ENCODE measurements at regions not wholly inside any gene's neighbourhood (a gene's known extent, or its start where the extent isn't known, plus 50 kb on each side); places are given as distances from the start of the nearest gene placed in this dataset.
"Not testable (repeated sequence)": the region's sequence is repeated elsewhere in the genome, so short reads cannot be mapped to it uniquely, and the experiment has no call there.

DNA sequence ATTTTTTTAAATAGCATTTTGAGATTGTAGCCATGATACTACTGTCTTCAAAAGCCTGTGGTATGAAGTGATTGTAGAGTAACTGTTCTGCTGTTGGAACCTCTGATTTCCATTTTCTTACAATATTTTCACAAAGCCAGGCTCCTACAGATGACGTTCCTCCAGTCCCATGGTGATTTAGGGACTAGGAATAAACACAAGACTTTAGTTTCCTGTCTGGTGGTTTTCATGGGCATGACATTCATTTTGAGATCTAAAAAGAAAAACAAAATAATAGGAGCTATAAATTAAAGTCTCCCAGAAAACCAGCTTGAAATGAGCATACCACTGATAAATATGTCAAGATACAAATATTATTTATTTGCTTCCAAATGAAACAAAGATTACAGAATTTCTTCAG, 1223.5 kb upstream of the CELF4 start:
- no peak for DNase-seq (ENCODE audit: low read depth)

DNA sequence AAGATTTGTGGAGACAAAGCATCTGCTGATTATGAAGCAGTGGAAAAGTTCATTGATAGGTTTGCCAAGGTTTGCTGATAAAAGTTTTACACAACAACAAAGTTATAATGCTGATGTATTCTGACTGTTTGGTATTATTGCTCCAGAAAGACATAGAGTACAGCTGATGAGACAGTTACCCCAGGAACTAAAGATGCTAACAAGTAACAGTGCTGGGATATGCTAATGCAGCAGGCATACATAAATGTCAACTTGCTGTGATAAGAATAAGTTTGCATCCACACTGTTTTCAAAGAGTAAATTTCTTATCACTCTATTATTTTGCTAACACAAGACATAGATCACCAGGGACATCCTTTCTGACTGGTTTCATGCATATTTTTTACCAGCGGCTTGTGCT, 1221.3 kb upstream of the CELF4 start:
- no peak for DNase-seq (ENCODE audit: low read depth)

DNA sequence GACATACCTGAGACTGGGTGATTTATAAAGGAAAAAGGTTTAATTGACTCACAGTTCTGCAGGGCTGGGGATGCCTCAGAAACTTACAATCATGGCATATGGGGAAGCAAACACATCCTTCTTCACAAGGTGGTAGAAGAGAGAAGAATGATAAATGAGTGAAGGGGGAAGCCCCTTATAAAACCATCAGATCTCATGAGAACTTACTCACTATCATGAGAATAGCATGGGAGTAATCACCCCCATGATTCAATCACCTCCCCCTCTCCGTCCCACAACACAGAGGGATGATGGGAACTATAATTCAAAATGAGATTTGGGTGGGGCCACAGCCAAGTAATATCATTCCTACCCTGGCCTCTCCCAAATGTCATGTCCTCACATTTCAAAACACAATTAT, 1206.0 kb upstream of the CELF4 start:
- not testable (repeated sequence) for DNase-seq (ENCODE audit: low read depth)

DNA sequence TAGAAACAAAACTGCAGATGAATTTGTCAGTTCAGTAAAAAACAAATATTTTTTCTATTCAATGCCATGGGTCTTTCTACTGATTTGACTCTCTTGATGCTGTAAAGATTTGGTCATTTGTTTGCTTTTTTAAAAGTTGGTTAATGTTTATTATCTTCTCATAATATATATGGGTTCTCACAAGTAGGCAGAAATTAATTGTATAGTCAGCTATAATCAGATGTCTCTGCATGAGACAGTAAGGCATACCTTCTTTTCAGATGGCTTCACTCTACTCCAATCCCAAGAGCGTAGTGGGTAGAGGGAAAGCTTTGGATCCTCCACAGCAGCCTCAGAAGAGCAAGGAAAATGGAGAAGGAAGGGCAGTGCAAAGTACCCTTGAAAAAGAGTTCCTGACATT, 1202.9 kb upstream of the CELF4 start:
- DNase-seq (ENCODE audit: low read depth), result no peak

DNA sequence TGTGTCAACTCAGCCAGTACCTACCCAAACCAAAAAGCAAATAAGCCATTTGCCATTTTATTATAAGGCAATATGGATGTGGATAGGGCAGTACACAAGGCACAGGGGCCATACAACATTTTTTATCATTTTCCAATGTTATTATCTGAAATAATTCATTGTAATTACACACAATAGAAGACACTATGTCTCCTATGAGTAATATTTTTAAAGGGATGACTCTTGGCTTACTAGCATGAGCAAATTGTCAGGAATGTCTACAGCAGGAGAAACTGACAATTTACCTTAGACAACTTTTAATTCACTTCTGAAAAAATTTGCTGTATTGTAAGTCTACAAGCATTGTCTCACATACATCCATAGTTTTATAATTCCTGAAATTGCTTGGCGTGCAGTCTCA, 1193.9 kb upstream of the CELF4 start:
- no peak for DNase-seq (ENCODE audit: low read depth)

DNA sequence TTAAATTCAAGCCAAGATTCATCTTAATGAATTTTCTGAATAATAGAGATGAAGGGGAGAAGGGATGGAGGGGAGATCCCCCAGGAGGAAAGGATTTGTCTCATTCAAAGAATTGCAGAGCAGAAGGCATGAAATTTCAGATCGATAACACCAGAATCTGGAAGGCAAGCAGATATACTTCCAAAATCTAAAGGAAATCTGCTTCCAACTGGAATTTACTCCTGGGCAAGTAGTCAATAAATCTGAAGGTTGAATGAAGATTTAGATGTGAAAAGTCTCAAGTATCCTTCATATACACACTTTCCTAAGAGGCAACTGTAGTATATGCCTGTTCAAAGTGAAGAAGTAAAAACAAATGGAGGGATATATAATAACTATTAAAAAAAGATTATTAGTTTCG, 1190.8 kb upstream of the CELF4 start:
- no peak for DNase-seq (ENCODE audit: low read depth)

DNA sequence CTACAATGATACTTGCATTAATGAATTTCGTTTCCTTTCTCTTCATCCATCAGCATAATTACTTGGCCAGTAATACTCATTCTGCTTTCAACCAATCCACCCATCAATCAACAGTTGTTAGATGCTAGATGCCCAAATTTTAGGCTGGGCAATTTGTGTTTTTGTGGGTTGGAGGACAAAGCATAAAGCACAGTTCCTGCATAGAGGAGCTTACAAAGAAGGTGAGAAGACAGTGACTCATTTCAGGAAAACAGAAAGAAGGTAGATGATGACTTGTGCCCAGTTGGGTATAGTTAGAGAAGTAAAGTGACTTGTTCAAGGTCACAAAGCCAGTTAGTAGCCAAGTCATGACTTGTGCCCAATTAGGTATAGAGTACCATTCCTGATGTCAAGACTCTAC, 1186.8 kb upstream of the CELF4 start:
- no peak for DNase-seq (ENCODE audit: low read depth)

DNA sequence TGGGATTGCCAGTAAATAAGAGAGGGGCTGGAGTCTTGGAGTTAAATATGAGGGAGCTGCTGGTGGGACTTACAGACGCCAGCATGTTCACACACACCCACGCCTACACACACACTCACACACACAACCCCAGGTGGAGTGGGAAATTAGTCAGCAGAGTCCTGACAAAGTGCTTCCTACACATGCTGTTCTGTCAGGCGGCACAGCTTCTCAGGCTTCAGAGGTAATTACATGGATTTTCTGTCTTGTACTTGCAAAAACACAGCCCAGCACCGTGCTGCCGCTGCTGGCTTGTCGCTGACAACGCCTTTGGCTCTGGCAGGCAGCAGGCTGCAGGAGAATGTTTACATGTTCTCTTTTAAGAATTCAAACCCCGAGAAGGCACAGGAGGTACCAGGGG, 1186.3 kb upstream of the CELF4 start:
- no peak for DNase-seq (ENCODE audit: low read depth)

DNA sequence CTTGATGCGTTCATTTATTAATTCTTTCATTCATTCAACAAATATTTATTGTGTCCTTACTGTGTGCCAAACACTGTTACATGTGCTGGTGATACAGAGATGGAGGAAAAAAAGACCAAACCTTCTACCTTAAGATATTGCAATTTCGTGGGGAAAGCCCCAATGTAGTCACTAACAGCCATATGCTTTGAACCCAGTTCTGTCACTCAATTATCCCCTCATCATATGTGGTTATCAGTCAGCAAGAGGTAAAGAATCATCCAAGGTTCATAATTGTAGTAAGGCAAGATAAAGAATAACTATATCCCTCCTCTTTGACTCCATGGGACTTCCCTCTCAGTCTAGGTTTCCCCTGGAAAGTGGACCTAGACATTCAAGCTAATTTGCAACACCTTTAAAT, 1185.6 kb upstream of the CELF4 start:
- DNase-seq (ENCODE audit: low read depth), result no peak

DNA sequence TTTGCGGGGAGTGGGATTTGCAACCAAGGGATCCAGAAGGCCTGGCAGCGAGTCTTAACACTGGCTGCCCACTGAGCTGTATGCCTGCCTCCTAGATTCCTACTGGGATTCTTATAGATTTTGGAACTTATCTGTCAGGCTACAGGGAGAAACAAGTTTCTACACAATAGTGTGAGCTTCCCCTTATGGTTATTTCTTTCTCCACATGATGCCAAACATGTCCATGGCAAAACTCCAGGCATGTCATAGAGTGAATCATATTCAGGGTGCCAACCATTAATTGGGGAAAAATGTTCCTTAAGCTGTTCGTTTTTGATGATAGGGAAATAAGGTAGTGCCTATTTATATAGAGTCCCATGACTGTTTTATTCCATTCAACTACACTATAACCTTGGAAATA, 1185.2 kb upstream of the CELF4 start:
- DNase-seq (ENCODE audit: low read depth), result no peak

DNA sequence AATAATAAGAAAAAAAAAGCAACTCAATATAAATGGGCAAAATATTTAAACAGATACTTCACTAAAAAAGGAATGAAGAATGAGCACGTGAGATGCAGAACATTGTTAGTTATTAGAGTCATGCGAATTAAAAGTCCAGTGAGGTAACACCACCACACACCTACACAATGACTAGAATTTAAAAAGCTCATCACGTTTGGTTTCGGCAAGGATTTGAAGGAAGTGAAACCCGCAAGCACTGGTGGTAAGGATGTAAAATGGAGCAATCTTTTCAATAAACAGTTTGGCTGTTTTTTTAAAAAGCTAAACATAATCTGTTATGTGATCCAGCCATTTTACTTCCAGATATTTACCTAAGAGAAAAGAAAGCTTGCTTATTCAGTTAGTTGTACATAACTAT, 1181.6 kb upstream of the CELF4 start:
- no peak for DNase-seq (ENCODE audit: low read depth)

DNA sequence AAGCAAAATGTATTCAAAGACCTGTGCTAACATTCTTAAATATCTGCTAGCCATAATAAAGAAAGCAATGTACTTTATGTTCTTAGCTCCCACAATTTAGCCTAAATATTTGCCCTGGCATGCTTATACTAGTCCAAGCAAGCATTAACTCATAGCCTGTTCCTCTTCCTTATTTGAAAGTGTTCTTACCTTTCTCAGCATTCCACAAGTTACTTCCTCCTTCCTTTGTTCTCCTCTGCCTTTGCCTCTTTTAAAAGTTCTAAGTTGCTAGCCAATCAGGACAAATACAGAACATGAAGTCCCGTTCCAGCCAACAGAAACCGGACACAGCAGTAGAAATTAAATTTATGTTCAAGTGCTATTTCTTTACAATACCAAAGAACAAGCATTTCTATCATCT, 1154.6 kb upstream of the CELF4 start:
- not testable (repeated sequence) for DNase-seq (ENCODE audit: low read depth)

DNA sequence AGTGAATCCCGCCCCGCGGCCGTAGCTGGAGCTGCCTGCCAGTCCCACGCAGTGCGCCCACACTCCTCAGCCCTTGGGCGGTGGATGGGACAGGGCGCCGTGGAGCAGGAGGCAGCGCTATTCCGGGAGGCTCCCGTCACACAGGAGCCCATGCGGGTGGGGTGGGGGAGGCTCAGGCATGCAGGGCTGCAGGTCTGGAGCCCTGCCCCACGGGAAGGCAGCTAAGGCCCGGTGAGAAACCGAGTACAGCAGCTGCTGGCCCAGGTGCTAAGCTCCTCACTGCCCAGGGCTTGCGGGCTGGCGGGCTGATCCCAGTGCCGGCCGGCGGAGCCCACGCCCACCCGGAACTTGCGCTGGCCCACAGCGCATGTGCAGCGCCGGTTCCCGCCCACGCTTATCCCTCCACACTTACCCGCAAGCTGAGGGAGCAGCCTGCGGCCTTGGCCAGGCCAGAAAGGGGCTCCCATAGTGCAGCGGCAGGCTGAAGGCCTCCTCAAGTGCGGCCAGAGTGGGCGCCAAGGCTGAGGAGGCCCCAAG, 1152.8 kb upstream of the CELF4 start:
- DNase-seq (ENCODE audit: low read depth), result no peak

DNA sequence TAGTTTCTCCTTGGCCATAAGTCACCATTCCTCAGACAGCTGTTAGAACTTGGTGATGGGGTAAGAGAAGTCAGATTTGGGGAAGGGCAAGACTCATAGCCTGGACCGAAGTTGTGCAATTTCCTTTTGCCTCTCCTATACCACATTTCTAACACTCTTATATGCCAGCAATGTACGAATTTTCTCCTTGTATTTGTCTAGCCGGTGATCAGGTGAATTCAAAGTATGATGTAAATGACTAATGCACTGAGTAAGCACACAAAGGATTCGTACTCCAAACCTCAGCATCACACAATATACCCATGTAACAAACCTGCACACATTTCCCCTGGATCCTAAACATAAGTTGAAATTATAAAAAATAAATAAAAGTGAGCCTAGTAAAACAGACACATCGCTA, 1143.5 kb upstream of the CELF4 start:
- no peak for DNase-seq (ENCODE audit: low read depth)

DNA sequence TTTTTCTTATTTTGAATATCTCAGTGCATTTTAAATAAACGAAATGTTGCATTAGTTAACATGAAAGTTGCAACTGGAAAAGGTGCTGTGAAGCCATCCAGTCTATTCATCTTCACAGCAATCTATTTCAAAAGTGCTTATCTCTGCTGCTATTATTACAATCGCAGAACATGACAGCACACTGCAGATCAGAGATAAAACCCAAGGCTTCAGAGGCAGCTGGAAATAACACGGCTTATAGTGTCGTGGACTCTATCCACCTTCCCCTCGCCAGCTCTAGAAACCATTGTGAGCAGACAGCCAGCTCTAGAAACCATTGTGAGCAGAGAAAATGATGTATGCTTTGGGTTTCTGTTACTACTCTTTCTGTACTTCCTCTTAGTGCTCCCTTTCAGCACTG, 1140.8 kb upstream of the CELF4 start:
- no peak for DNase-seq (ENCODE audit: low read depth)

DNA sequence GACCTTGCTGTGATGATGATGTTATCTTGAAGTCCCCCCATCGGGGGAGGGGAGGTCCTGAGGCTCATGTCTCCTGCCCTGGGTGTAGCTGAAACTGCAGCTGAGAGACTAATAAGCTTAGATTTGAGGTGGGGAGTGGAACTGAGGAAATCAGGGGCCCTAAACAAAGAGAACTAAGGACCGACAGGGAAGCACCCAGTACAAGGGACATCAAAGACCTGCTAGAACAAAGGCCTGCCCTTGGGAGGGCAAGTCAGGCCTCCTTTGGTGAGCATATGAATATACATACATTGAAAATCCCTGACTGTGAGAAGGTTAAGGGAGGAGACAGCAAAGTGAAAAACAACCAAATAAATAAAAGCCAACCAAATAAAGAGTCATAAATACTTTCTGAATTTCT, 1132.5 kb upstream of the CELF4 start:
- DNase-seq (ENCODE audit: low read depth), result no peak

DNA sequence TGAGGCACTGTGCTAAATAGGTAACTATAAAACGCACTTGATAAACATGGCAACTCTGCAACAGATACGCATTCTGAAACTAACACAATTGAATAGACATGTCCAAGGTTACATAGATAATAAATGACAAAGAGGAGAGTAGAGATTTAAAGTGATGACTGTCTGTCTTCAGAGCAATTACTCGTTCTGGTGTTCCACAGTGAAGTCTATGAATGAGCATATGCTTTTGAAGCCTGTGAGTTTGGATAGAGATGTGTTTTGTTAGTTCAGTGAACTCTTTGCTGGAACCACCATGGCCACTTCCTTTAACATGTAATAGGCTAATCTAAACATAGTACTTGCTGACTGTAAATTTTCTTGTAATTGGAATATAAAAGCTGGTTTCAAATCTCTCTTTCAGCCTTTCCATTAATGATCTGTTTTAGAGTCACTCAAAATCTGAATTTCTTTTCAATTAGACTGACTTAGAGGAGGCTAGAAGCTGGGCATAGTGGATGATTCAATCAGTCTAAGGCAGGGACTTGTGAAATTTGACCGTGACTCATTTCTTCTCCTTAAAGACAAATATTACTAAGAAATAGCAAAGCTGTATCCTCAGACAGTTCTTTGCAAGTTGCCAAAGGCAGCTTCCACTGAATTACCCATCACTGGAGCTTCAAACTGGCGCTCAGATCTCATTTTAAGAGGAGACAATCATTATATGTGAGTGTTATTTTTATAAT, 1130.1 kb upstream of the CELF4 start:
- no peak for DNase-seq (ENCODE audit: low read depth)

DNA sequence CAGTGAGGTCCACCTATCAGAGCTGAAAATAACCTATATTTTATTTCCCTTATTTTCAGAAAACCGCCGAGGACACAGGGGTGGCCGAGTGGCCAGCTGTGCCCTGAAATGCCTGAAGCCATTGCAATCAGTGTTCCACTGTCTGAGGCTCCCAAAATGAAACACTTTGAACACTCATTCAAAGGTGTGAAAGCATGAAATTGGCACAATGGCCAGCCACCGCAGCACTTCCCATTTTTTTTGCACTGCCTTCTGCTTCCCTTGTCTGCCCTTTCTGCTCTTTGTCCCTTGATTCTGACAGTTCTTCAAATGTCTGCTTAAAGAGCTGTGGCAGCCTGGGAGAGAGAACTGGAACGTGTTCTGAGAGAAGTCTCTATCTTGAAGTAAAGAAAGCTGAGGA, 1127.5 kb upstream of the CELF4 start:
- DNase-seq (ENCODE audit: low read depth), result no peak

DNA sequence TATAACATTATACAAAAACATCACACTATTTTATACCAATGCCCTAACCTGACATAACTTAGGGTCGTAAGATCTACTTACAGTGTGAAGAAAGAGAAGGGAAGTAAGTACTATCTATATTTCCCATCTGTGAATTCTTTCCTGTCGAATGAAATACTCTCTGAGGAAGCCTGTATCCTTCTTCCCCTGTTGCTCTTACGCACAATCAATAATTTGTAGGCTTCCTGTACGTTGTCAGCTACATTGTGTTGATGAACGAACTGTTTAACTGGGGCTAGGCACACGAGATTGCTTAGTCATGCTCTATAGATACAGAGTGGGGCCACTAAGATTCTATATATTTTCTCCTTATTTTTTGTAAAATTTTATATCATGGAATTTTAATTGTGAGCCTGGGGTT, 1125.0 kb upstream of the CELF4 start:
- DNase-seq (ENCODE audit: low read depth), result peak; percentile 76

DNA sequence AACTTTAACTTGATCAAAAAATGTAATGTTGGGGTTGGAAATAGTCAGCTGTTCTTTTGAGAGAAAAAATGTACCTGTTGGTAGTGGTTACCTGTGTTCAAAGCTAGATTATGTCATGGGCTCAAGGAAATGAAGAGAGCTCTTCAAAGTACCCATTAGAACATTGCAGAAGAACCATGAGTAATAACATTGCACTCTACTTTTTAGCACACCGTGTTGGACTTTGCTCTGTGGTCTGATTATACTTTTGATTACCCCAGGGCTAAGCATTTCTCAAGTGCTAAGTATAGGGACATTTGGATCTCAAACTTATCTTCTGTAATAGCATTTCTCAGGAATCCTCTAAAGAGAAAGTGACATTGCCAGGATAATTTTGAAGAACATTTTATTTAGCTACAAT, 1122.8 kb upstream of the CELF4 start:
- DNase-seq (ENCODE audit: low read depth), result no peak

DNA sequence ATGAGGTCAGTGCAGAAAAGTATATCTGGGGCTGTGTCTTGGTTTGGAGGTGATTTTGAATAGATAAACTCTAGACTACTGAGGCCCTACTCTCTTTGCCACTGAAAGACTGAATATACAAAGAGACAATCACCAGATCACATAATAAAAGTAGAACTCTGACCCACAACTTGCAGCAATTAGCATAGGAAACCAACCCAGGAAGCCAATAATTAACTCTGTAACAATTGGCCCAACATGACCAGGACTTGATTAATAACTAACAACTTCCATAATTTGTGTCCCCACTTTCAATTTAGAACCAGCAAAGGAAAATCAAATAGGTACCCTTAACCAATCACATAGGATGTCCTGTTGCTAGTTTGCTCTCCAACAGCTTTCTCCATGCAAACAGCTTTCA, 1104.9 kb upstream of the CELF4 start:
- DNase-seq (ENCODE audit: low read depth), result no peak

DNA sequence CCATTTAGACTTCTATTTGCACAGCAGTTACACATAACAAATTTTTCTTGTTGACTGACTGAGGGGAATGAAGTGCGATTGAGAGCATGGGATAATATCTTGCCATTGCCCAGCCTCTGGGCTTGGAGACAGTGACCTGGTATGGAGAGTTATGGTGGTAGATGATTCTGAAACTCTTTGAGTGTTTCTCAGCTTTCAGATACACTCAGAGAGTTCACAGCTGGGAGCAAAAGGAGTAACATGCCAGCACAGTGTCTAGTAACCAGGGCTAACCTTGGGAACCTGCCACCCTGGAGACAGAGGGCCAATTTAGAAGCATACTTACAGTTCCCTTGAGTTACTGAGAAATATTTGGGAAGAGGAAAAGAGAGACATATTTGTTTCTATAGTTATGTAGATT, 1099.3 kb upstream of the CELF4 start:
- DNase-seq (ENCODE audit: low read depth), result no peak

DNA sequence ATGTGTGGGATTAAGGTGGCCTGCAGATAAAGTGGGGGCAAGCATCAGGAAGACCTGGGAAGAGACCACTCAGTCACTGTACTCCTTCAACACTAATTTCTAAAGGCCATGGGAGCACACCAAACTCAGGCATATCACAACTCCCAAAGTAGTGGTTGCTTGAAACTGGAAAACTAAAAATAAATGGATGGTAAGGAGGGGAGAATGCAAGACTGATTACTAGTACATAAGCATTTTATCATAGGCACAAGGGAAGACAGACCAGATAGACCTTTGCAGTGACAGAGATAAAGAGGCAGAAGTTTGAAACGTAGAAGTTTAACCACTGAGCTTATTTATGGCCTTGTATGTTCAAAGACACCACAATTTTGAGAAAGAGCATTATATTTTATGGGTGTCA, 1098.1 kb upstream of the CELF4 start:
- no peak for DNase-seq (ENCODE audit: low read depth)

DNA sequence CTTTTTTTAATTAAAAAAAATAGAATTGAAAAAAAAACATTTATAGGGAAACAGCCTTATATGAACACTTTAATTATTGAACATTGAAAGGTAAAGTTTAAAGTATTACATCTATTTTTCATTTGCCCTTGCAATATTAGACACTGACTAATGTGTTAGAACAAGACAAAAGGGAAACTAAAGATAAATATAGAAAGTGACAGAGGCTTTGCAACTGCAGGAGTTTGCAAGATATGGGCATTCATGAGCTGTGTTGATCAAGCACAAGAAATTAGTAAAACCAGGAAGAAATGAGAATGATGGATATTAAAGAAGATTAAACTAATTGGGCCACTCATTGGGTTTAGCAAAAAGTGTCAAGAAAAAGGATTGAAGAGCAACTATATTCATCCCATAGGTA, 1097.7 kb upstream of the CELF4 start:
- no peak for DNase-seq (ENCODE audit: low read depth)

DNA sequence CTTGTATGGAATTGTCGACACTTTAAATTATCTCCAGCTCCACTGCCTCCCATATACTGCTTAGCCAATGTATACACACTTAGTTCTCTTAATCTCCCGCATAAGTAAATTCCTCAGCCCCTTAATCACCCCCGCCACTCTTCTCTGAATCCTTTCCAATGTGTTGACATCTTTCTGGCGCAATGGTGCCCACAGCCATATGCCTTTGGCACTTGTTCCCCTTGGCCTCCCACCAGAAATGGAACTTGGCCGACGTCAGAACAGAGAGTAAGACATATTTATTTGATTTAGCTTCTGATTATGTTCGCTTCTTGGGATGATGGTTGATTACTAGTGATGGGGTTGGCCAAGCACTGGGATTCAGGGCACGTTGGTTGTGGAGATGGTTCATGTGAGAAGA, 1089.3 kb upstream of the CELF4 start:
- DNase-seq (ENCODE audit: low read depth), result no peak
